Tongue (tissue), 1 donor: ENCODE measurements at regions not wholly inside any gene's neighbourhood (a gene's known extent, or its start where the extent isn't known, plus 50 kb on each side); places are given as distances from the start of the nearest gene placed in this dataset.

Experiments used
- DNase-seq: peaks from one replicate; pipeline ENCODE4 v3.0.0-alpha.2; 2015

DNA sequence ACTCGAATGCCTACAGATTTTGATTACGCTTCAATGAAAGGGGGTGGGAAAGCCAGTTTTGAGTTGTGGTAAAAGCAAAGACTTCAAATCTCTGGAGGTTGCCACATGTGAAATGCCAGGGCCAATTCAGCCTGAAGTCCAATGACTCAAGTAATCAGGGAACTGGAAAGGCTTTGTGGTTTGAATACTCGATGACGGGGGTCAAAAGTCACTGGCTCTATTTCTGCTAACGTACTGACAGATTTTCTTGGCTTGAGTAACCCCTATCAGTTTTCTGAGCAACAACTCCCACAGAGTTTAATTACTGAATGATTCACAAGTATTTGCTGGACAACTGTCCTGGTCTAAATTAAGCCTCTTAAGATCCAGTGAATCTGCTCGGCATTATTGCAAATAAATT lies 152.2 kb downstream of the SIPA1L2 start:
- peak; percentile 58 for DNase-seq

DNA sequence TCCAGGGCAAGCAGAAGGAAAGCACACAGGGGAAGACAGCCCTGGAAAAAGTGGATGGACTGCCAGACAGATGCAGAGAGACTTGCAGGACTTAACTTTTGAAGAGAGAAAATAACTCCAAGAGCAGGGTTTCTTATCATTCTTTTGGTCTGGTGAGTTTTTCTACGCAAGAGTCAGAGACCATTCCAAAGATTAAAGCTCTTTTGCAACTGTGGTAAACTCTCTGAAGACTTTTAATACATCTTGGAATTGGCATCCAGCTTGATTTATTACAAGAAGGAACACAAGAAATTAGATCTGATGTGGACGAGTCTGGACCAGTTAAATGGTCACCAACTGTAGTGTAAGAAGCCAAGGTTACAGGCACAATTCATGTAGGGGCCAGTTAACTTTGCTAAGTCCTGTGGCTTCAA lies 153.4 kb downstream of the SIPA1L2 start:
- no peak for DNase-seq

DNA sequence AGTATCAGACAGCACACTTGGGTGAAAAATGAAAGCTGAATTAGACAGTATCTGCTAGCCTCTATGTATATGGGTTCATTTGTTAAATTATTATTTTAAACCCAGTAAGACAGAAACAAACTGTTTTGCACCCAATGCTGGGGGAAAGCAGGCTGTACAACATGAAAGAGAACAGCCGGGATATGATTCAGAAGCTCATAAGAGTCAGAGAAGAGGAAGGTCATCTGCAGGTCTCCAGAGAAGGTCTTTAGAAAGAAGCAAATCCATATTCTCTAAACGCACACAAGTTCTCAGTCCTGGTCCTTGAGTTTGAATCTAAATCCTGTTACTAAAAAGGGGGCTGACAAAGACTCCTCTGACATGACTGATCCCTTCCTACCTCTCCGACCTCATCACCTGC lies 155.1 kb downstream of the SIPA1L2 start:
- no peak for DNase-seq

DNA sequence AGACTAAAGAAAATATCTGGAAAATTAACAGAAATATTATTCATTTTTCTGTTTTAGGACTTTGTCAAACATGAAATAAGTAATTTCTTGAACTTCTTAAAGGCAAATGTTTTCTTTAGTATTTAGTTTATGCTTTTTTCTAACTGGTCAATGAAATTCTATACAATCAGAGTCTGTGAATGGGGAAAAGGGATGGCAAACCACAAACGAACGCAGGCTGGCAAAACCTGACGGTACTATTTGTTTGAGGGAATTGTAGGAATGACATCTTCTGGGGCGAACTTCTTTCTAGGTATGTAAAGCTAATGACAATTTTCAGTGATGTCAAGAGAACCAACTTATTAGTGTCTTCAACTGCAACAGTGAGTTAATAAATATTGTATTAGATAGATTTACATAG lies 156.0 kb downstream of the SIPA1L2 start:
- no peak for DNase-seq

DNA sequence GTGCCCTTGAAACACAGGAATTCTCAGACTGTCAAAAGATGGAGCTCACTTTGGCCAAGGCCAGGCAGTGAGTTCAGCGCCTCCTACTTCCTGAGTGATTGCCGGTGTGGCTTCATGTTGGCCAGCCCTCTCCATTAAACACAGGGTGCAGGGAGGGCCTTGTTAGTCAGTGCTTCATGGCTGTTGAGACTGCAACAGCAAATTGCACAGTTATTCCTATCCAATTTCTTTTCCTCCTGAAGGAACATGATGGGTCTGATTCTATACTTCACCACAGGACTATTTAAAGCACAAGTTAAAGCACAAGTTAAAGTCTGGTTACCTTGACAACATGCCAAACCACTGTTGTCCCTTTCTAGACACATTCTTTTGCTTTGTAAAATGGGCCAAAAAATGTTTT lies 156.6 kb downstream of the SIPA1L2 start:
- DNase-seq, result no peak

DNA sequence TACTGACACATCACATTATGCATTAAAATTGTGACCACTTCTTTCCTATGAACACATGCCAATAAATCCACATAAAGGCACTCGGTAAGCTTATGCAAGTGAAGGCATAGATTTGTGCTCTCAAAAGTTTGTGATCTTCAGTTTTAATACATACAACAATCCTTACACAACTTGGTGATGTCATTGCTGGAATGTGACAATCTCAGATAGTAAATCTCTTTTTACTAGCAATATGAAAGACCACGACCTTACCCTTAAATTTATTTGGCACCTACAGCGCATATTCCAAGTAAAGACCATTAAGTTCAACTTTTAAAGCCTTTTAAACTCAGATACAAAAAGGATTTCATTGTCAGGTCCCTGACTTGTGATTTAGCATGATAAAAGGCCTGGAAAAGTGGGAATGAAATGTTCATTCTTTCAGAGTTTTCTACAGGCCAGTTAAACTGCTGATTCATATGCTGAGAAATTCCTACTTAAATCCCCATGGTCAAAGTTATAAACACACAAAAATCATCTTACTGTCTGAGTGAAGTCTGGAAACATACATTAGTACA lies 157.4 kb downstream of the SIPA1L2 start:
- no peak for DNase-seq

DNA sequence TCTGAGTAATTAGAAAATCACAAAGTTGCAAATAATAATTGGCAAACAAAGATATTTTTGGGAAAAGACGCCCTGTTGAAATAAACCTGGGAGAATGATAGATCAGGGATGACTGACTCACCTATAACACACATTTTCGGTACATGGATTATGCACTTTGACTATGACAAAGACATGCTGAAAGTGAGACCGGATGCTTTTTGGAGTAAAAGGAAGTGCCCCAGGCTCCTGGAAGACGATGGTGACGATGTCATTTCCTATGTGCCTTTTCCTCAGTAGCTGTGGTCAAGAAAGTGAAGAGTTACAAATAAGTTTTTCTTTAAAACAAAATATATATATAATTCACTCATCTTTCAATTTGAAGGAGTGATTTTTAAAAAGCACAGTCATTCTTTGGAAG lies 158.7 kb downstream of the SIPA1L2 start:
- no peak for DNase-seq

DNA sequence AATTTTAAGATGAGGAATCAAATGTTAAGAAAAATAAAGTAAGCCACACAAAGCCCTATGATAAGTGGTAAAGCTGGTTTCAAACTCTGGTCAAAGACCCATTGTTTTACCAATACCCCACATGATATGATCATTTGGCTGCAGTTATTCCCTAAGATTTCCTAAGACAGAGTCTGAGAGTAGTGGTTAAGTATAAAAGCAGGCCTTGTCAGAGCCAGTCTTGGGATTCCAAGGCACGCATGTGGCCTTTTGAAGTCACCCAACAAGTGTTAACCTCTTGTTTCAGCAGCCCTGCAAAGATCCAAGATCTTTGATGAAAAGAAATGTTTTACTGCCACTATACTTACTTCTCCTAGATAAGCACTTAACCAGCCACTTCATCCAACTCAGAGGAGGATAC lies 159.2 kb downstream of the SIPA1L2 start:
- DNase-seq, result no peak

DNA sequence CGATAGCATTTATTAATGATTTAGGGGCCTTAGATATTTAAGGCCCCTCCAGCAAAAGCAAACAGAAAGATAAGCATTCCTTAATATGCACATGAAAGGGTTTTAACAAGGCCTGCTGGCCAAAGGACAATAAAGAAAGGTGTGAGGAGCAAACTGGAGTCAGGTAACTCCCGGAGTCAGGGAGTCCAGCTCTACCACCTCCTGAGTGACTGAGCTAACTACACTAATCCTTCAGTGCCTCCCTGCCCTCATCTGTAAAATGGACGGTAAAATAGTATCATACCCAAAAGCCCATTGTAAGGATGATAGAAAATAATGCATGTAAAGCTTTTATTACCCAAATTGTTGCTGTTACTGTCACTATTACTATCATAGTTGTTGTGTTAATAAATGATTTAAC lies 161.7 kb downstream of the SIPA1L2 start:
- DNase-seq, result no peak

DNA sequence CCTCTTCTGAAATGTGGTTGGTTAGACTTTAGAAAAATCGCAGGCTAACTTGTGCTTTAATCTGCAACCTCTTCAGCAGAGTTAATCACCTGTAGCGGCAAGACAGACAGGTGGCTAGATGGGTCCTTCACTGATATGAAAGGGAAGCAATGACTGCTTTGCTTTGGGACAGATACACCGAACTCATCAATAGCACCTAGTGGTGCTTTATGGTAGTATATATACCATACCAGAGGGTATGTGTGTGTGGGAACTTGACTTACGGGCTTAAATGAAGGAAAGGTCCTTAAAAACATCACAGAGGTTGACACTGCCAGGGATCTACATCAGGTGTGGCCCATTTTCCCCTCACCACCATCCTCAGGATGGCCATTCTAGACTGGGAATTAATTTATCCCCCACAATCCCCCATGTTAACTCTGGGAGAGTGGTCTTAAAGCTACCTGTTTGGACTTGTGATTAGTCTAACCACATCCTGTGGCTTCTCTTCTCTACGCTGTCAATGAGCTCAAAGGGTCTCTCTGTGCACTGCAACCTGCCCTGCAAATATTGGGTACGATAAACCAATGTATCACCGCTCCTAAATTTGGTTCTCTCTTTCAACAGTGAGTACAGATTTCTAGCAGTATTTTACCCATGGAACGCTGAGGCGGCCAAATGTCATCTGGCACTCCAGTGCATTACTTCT lies 162.7 kb downstream of the SIPA1L2 start:
- no peak for DNase-seq

DNA sequence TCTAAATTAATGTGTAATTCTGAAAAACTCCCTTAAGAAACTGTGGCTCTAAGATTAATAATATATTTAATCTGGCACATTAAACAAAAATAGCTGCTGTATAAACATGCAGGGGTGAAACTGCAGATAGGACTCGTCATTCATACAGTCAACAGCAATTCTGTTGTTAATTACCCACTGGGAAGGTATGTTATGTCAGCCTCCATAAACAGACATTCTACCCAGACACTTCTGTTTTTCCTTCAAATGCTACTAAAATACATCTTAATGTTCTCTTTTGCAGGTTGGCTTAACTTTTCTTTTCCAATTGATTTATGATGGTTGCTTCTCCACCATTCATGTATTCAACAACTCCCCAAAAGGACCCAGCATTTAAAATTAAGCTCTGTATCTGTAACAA lies 165.6 kb downstream of the SIPA1L2 start:
- no peak for DNase-seq

DNA sequence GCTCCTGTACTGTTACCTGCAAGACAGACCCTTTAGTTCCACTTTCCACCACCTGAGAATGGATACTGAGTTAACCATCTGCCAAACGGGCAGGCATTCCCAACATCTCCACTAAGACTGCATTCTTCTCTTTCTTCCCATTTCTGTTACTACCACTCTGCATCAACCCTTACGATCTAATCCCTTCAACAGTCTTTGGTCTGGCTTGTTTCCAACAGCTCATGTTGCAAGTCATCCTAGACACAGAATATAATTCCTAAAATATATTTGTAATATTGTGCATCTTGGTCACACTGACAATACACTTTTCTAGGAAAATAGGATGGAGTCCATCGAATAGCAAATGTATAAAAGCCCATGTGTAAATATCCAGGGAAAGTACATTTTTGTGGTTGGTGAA lies 166.7 kb downstream of the SIPA1L2 start:
- no peak for DNase-seq

DNA sequence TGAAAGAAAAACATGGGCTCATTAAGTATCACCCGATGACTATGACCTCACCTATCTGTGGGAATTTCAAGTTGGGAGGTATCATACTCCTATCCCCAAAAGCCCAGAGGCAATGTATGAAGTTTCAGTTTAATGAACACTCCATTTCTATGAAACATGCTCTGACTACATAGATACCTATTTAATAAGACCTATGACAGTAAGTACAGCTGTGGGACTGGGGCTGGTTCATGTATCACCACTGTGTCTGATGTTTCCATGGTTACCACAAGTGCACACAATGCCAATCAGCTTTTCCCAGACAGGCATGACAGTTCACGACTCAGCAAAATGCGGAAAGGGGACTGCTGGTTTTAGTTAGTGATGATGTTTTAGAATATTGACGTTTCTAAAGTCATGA lies 167.7 kb downstream of the SIPA1L2 start:
- peak; percentile 50 for DNase-seq

DNA sequence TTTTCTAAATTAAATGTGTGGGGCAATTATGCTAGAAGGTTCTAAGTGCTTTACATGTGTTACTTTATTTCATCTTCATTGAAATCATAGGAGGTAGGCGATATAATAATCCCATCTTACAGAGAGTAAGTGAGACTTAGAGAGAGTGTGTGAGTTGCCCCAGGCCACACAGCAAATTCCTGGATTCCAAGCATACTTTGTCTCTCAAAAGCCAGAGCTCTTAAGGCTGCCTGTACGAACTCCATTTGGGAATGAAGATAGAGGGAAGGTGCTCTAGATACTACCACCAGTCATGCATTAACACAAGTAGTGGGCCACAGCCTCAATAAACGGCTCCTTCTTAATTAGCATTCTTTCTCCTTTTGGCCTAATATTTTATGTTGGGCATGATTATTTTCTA lies 170.1 kb downstream of the SIPA1L2 start:
- DNase-seq, result no peak

DNA sequence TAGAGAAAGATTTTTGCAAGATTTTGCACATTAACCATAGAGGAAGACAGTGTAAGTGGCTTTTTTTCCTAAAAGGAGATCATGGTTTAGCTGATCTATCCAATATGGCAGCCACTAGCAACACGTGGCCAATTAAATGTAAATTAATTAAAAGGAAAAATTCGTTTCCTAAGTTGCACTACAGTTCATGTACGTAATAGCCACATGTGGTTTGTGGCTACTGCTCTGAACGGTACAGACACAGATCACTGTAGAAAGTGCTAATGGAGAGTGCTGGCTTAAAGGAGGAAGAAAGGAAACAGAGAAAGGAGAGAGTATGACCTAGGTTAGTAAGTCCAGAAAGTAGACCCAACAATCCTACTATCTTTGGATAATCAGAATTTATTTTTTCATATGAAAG lies 170.8 kb downstream of the SIPA1L2 start:
- no peak for DNase-seq

DNA sequence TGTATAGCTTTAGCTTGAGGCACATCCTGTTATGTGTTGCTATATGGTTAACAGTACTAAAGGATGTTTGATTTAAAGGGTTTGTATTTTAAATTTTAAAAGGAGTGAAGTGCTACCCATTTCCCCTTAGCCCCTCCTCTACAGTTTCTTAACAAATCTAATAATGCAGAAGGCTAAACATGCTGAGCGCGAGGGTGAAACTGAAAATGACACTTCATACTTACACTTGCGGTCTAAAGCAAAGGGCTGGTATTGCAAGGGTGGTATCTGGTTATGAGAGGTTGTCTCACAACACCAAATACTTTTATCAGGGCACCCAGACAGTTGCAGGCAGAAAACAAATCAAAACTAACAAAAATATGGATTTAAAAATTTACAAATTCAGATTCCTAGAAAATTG lies 172.3 kb downstream of the SIPA1L2 start:
- DNase-seq, result no peak

DNA sequence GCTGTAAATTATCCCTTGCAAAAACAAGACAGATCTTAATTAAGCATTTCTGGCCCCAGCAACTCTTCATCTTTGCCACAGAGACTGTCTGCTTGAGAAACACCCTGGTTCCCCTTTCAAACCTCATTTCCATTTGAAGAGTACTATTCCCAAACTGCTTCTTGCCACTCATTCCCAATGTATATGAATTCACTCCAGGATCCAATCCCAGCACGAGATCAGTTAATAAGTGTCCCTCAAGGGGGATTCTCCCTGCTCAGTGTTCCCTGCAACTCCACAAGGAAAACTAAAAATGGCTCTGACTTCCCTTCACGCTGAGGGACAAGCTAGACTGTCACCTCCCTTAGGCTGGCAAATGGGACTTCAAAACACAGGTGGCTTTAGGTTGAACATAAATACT lies 173.2 kb downstream of the SIPA1L2 start:
- DNase-seq, result no peak

DNA sequence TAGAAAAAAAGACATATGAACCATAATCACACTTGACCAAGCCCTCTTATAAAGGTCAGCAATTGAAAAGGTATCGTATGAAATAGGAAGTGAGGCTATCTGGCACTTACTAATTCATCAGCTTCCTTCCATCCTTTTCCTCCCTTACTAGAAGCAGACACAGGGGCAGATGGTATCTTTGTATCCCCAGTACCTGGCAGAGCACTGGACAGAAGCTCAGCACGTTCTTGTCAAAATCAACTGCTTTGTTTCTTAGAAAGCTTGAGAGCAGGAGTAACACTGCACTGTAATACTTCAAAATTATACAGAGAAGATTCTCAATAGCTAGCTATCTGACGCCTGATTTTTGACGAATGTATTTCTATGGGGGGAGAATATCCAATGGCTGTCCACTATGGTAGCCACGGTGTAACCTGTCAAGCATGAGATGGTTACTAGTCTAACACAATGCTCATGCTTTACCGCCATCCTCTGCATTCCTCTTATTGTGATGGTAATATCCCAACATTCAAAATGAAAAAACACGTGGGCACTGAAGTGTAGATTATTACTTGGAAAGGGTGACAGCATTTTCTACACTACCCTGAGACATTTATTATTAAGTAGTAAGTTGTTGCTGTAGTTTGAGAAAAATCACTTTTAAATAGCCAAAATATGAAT lies 175.6 kb downstream of the SIPA1L2 start:
- DNase-seq, result no peak

DNA sequence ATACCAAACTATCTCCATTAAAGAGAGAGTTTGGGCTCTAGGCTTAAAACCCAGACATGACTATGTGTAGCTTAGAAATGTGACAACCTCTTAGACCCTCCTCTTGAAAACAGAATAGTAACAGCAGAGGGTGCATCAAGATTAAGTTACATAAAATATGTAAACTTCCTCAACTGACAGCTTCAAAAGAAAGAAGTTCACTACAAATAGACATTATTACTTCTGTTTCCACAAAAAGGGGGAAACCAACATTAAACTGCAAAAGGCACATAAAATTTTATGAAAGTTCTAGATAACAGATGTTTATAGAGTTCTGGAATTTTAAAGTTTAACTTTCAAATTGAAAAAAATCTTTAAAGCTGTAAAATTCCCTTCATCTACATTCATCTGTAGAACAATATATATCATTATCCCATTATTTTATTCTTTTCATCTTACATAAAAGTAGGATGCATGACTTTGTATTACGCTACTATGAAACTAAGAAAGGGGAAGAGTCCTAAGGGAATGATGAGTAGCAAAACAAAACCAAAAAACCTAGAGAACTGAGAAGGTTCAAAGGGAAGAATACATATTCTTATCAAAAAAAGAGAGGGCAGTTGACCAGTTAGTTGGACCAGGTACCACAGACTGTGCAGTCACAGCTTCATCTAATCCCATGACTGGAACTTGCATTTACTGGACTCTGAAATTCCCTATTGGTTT lies 177.0 kb downstream of the SIPA1L2 start:
- DNase-seq, result no peak

DNA sequence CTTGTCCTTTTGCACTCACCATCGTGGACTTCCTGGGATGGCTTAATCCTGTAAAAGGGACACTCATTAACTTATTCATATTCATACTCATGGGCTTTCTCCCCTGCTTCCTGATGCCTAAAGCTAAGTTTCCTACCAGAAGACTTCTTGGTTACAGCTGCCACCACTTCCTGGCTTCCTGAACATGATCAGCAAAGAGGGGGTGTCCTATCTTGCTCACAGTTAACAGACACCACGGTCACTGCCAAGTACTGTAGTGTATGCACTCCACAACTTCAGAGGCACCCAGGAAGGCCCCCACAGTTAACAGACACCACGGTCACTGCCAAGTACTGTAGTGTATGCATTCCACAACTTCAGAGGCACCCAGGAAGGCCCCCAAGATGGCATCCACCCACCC lies 177.8 kb downstream of the SIPA1L2 start:
- no peak for DNase-seq

DNA sequence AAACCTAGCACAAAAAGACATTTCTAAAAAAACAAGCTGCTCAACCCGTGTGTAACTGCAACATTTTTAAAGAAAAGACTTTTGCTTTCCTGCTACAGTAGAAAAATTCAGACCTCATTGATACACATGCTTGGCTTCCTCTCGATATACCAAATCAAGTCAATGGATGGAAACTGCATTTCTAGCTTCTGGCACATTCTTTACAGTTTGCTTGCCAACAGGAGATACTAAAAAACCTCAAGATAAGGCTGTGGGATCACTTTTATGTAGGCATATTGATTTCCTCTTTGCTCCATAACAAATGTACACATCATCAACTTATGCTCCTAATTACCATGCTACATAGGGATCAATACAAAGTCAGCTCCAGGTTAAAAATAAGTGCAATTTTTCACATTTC lies 178.4 kb downstream of the SIPA1L2 start:
- DNase-seq, result no peak

DNA sequence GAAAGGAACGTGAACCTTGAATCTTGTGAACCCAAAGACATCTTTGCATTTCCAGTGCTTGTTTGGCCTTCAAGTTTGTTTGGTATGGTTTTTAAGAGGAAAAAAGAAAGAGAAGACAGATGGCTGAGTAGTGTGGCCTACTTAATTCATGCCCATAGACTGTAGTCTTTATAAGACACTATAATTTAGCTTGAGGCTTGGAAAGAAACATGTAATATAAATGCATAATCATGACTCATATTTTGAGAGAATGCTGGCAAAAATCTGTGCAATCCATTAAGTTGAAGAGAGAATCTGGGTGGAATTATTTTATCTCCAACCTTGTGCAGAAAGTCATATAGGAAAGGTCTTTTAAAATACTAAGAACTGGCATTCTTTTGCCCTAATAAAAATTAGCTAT lies 179.3 kb downstream of the SIPA1L2 start:
- DNase-seq, result no peak

DNA sequence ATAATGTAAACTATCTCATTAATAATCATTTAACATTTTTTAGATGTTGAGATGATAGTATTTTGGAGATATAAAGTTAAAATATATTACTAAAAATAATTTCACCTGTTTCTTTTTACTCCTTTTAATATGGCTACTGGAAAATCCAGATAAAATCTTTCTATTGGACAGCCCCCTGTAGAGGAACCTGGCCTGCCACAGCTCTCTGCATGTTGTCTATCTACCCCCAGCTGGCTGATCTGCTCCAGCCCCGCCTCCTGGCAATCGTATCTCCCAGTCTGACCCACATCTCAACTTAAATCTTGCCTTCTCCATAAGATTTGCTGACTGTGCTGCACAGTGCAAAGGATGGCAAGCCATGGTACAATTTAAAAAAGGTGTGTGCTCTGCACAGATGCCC lies 182.8 kb downstream of the SIPA1L2 start:
- DNase-seq, result no peak
